OCI-LY1 (cell line): ENCODE measurements at regions not wholly inside any gene's neighbourhood (a gene's known extent, or its start where the extent isn't known, plus 50 kb on each side); places are given as distances from the start of the nearest gene placed in this dataset.
"Not testable (repeated sequence)": the region's sequence is repeated elsewhere in the genome, so short reads cannot be mapped to it uniquely, and the experiment has no call there.

Experiments used
- H2AFZ ChIP-seq: fragments of 200-600 bp; sonication (generic), shearing (Covaris generic); 2 replicates; pipeline ENCODE4 v1.6.0; 2014; ENCODE audit warnings: antibody characterized with exemption, mild to moderate bottlenecking, low read length
- H3F3A ChIP-seq: fragments of 200-600 bp; sonication (generic), shearing (Covaris generic); 2 replicates; pipeline ENCODE4 v1.6.0; 2014; ENCODE audit warnings: mild to moderate bottlenecking, antibody characterized with exemption, low read length, moderate library complexity; ENCODE audit not compliant: insufficient read depth
- H3K27ac ChIP-seq: fragments of 200-600 bp; sonication (generic); 2 replicates; pipeline ENCODE4 v1.5.1; 2014; ENCODE audit warnings: low read length, mixed run types, mild to moderate bottlenecking, low read depth; ENCODE audit not compliant: poor library complexity, severe bottlenecking
- H3K27me3 ChIP-seq: fragments of 200-600 bp; sonication (generic); 2 replicates; pipeline ENCODE4 v1.6.0; 2014; ENCODE audit warnings: antibody characterized with exemption, mild to moderate bottlenecking, low read length, moderate library complexity; ENCODE audit not compliant: insufficient read depth
- H3K36me3 ChIP-seq: fragments of 200-600 bp; sonication (generic); 2 replicates; pipeline ENCODE4 v1.6.1; 2014; ENCODE audit warnings: mild to moderate bottlenecking, antibody characterized with exemption, low read length, moderate library complexity, mixed read lengths; ENCODE audit not compliant: insufficient read depth
- H3K4me1 ChIP-seq: fragments of 200-600 bp; sonication (generic); 2 replicates; pipeline ENCODE4 v1.5.1; 2014; ENCODE audit warnings: mild to moderate bottlenecking, low read length, moderate library complexity; ENCODE audit not compliant: insufficient read depth, severe bottlenecking
- H3K4me2 ChIP-seq: fragments of 200-600 bp; sonication (generic), shearing (Covaris generic); 2 replicates; pipeline ENCODE4 v1.6.1; 2014; ENCODE audit warnings: low read length
- H3K4me3 ChIP-seq: fragments of 200-600 bp; sonication (generic); 2 replicates; pipeline ENCODE4 v1.5.1; 2014; ENCODE audit warnings: low read length, low read depth, mild to moderate bottlenecking, mixed read lengths; ENCODE audit not compliant: poor library complexity, severe bottlenecking
- H3K79me2 ChIP-seq: fragments of 200-600 bp; shearing (Covaris generic); 2 replicates; pipeline ENCODE4 v1.6.1; 2016; ENCODE audit warnings: mixed run types, low read length, mixed read lengths; ENCODE audit not compliant: insufficient read depth
- H3K9ac ChIP-seq: fragments of 200-600 bp; sonication (generic), shearing (Covaris generic); 2 replicates; pipeline ENCODE4 v1.6.1; 2014; ENCODE audit warnings: mild to moderate bottlenecking, low read length, mixed read lengths
- H3K9me2 ChIP-seq: fragments of 200-600 bp; sonication (generic), shearing (Covaris generic); 2 replicates; pipeline ENCODE4 v1.6.1; 2014; ENCODE audit warnings: low read depth, mild to moderate bottlenecking, low read length, mixed read lengths
- H3K9me3 ChIP-seq: fragments of 200-600 bp; shearing (Covaris generic); 2 replicates; pipeline ENCODE4 v1.6.1; 2014; ENCODE audit warnings: low read length, mixed read lengths
- H4K20me1 ChIP-seq: fragments of 200-600 bp; sonication (generic), shearing (Covaris generic); 2 replicates; pipeline ENCODE4 v1.6.0; 2016; ENCODE audit warnings: mild to moderate bottlenecking, low read length; ENCODE audit not compliant: insufficient read depth
- CTCF ChIP-seq: fragments of 200-600 bp; sonication (generic), shearing (Covaris generic); IDR thresholded peaks from 2 replicates; pipeline ENCODE4 v1.5.1; 2017; ENCODE audit warnings: mild to moderate bottlenecking, antibody characterized with exemption, low read length, moderate library complexity, mixed read lengths
- EZH2 ChIP-seq: fragments of 200-600 bp; sonication (generic), shearing (Covaris generic); IDR thresholded peaks from 2 replicates; pipeline ENCODE4 v1.8.0; 2017; ENCODE audit warnings: borderline replicate concordance, mixed run types, mild to moderate bottlenecking, antibody characterized with exemption, low read length, moderate library complexity, mixed read lengths

GRCh38 chrX:30144971-30145731, 70.2 kb upstream of the MAGEB2 start:
- no peaks in the 10 kb centered on the region for H3K36me3 ChIP-seq
- no peak overlapping the region for H3K4me3 ChIP-seq
- H3K4me1 ChIP-seq: no peaks in the 10 kb centered on the region
- TF ChIP-seq EZH2: no peak
- no peak for TF ChIP-seq CTCF
- H3K4me2 ChIP-seq: no peak overlapping the region
- no peaks in the 10 kb centered on the region for H4K20me1 ChIP-seq
- no peaks in the 10 kb centered on the region for H3K79me2 ChIP-seq
- H2AFZ ChIP-seq: no peak overlapping the region
- H3K9ac ChIP-seq: no peak overlapping the region
- H3K9me2 ChIP-seq: no peaks in the 10 kb centered on the region
- H3K27ac ChIP-seq: no peak overlapping the region
- no peaks in the 10 kb centered on the region for H3F3A ChIP-seq
- no peaks in the 10 kb centered on the region for H3K9me3 ChIP-seq
- no peaks in the 10 kb centered on the region for H3K27me3 ChIP-seq

DNA sequence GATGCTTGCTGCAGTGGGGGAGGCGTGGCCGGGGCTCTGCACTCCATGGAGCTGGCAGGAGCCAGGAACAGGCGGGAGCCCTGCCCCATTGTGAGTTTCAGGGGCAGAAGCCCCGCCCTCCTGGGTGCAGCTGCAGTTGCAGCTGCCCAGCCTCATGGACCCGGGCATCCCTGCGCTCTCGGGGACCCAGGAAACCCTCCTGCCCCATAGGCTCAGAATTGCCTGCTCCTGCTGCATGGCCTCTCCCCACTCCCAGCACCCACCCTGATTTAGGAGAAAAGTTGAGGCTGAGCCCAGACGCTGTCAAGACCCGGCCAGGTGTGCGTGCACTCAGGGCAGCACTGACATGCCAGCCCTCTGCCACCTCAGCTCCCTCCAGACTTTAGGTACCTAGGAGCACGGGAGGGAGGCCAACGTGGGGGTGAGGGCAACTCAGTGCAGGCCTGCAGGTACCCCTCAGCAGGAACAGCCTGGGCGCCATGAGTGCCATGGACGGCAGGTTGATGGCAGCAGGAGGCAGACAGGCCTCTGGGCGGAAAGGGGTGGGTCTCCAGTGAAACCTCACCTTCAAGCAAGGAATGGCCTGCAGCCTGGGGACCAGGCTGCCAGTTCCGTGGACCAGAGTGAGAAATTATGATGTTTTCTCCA, 67.2 kb upstream of the MAGEB2 start:
- no peaks in the 10 kb centered on the region for H3F3A ChIP-seq
- no peak overlapping the region for H3K27ac ChIP-seq
- no peak overlapping the region for H2AFZ ChIP-seq
- H3K4me2 ChIP-seq: no peak overlapping the region
- TF ChIP-seq CTCF (no peak), EZH2 (no peak)
- H3K36me3 ChIP-seq: no peaks in the 10 kb centered on the region
- no peaks in the 10 kb centered on the region for H3K9me3 ChIP-seq
- H3K27me3 ChIP-seq: no peaks in the 10 kb centered on the region
- H3K9me2 ChIP-seq: no peaks in the 10 kb centered on the region
- no peaks in the 10 kb centered on the region for H3K4me1 ChIP-seq
- H4K20me1 ChIP-seq: no peaks in the 10 kb centered on the region
- no peak overlapping the region for H3K4me3 ChIP-seq
- no peak overlapping the region for H3K9ac ChIP-seq
- H3K79me2 ChIP-seq: no peaks in the 10 kb centered on the region

GRCh38 chrX:30149206-30149605, 66.2 kb upstream of the MAGEB2 start:
- not testable (repeated sequence) for H3K9me3 ChIP-seq, H3K4me3 ChIP-seq, H3F3A ChIP-seq, H4K20me1 ChIP-seq, H3K4me2 ChIP-seq, H2AFZ ChIP-seq, H3K79me2 ChIP-seq, H3K36me3 ChIP-seq, H3K27me3 ChIP-seq, H3K9me2 ChIP-seq, H3K9ac ChIP-seq, H3K4me1 ChIP-seq, H3K27ac ChIP-seq
